NCI-H69 (cell line): ENCODE measurements at regions not wholly inside any gene's neighbourhood (a gene's known extent, or its start where the extent isn't known, plus 50 kb on each side); places are given as distances from the start of the nearest gene placed in this dataset.

Source experiments
- DNase-seq: peaks from one replicate; lab custom pipeline; 2025; lab: John Stamatoyannopoulos, UW

GRCh38 chr10:116792817-116793216 is 50.5 kb upstream of the HSPA12A start:
- no peak for DNase-seq

- DNase-seq, result no peak
These were observed 52.8 kb upstream of the ENO4 start for GRCh38 chr10:116796469-116796868.

GRCh38 chr10:116796910-116797513 is 52.3 kb upstream of the ENO4 start:
- DNase-seq, result peak; percentile 78

GRCh38 chr10:116798859-116799258 is 50.4 kb upstream of the ENO4 start:
- DNase-seq, result no peak
